Lung (tissue), 11 donors: ENCODE measurements at regions not wholly inside any gene's neighbourhood (a gene's known extent, or its start where the extent isn't known, plus 50 kb on each side); places are given as distances from the start of the nearest gene placed in this dataset.

Source experiments
- ATAC-seq: fragments of 200-7000 bp; cut with Tn5 transposase; one replicate; pipeline ENCODE4 v1.9.1; 2020; ENCODE audit warnings: moderate number of reproducible peaks; ENCODE audit not compliant: insufficient read depth, low FRiP score
- DNase-seq, 3 donors: peaks; one replicate each; pipeline ENCODE4 v3.0.0-alpha.2; 2013 to 2017
- H3K27ac ChIP-seq, 2 donors: one replicate each; pipeline ENCODE4 v1.5.1; 2013; ENCODE audit warnings: mild to moderate bottlenecking in 2 of 2, moderate library complexity in 2 of 2, control low read depth in 1 of 2, inconsistent platforms in 1 of 2, low read depth in 1 of 2, low read length in 1 of 2
- H3K27me3 ChIP-seq, 3 donors: one replicate each; pipeline ENCODE4 v1.5.1; 2013; ENCODE audit warnings: low read length in 2 of 3; ENCODE audit not compliant: control insufficient read depth in 3 of 3, insufficient read depth in 3 of 3
- H3K36me3 ChIP-seq, 4 donors: one replicate each; pipeline ENCODE4 v1.5.1; 2013; ENCODE audit warnings: low read length in 4 of 4, mild to moderate bottlenecking in 1 of 4, moderate library complexity in 1 of 4; ENCODE audit not compliant: control insufficient read depth in 4 of 4, insufficient read depth in 4 of 4
- H3K4me1 ChIP-seq, 5 donors: one replicate each; pipeline ENCODE4 v1.5.1; 2013; ENCODE audit warnings: low read length in 5 of 5, mild to moderate bottlenecking in 2 of 5, moderate library complexity in 1 of 5; ENCODE audit not compliant: control insufficient read depth in 5 of 5, insufficient read depth in 5 of 5
- H3K4me3 ChIP-seq: one replicate; pipeline ENCODE4 v1.5.1; 2013; ENCODE audit warnings: mild to moderate bottlenecking, control low read depth, moderate library complexity
- H3K9ac ChIP-seq, 2 donors: one replicate each; pipeline ENCODE4 v1.5.1; 2013; ENCODE audit warnings: low read length in 2 of 2, control low read depth in 1 of 2; ENCODE audit not compliant: insufficient read depth in 1 of 2
- H3K9me3 ChIP-seq, 4 donors: one replicate each; pipeline ENCODE4 v1.5.1; 2013; ENCODE audit warnings: low read length in 3 of 4, mild to moderate bottlenecking in 1 of 4, moderate library complexity in 1 of 4; ENCODE audit not compliant: control insufficient read depth in 4 of 4, insufficient read depth in 3 of 4
- WGBS, 2 donors: extraction: QIAGEN DNeasy Blood & Tissue Kit; methylation state at CpG; one replicate each; pipeline ENCODE4 v1.1.7; 2013; 5-methylcytosine and 5-hydroxymethylcytosine counted together
- TF ChIP-seq, protein P1 (sequence below): IDR thresholded peaks from 2 replicates; pipeline ENCODE4 v1.5.1; 2012; ENCODE audit warnings: mild to moderate bottlenecking; ENCODE audit errors: control extremely low read depth, extremely low read depth
- donor health status: control.
- donor health status: control.
- donor health status: Bipolar disorder and iron deficiency.
- donor health status: healthy.
- donor health status: DM: yes; HTN: yes; CAD: no.

- no peak overlapping the region for H3K9ac ChIP-seq
- no peak overlapping the region for H3K4me3 ChIP-seq
- peaks cover 0 to 16% (median 2%) of the 10 kb centered on the region in 3 donors for H3K27me3 ChIP-seq
- ATAC-seq (no peak), DNase-seq (no peak)
- H3K9me3 ChIP-seq = peaks cover 0 to 2% (median 0%) of the 10 kb centered on the region in 4 donors
- WGBS, 2 donors = 69 to 91% methylated on average over 1 of the region's 1 CpG
- H3K27ac ChIP-seq = no peak overlapping the region
- H3K4me1 ChIP-seq = no peaks in the 10 kb centered on the region
- H3K36me3 ChIP-seq = no peaks in the 10 kb centered on the region
- TF ChIP-seq, protein P1, sequence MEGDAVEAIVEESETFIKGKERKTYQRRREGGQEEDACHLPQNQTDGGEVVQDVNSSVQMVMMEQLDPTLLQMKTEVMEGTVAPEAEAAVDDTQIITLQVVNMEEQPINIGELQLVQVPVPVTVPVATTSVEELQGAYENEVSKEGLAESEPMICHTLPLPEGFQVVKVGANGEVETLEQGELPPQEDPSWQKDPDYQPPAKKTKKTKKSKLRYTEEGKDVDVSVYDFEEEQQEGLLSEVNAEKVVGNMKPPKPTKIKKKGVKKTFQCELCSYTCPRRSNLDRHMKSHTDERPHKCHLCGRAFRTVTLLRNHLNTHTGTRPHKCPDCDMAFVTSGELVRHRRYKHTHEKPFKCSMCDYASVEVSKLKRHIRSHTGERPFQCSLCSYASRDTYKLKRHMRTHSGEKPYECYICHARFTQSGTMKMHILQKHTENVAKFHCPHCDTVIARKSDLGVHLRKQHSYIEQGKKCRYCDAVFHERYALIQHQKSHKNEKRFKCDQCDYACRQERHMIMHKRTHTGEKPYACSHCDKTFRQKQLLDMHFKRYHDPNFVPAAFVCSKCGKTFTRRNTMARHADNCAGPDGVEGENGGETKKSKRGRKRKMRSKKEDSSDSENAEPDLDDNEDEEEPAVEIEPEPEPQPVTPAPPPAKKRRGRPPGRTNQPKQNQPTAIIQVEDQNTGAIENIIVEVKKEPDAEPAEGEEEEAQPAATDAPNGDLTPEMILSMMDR = no peak
These were observed 571.5 kb upstream of the AMOT start for GRCh38 chrX:113412106-113412505.

GRCh38 chrX:113408843-113409242 lies 568.2 kb upstream of the AMOT start:
- ATAC-seq = no peak
- H3K36me3 ChIP-seq = no peaks in the 10 kb centered on the region
- H3K9me3 ChIP-seq = peaks cover 0 to 3% (median 0%) of the 10 kb centered on the region in 4 donors
- 90 to 94% methylated on average over 3 of the region's 3 CpGs for WGBS, 2 donors
- H3K27ac ChIP-seq = no peak overlapping the region
- H3K9ac ChIP-seq = no peak overlapping the region
- TF ChIP-seq, protein P1 = no peak
- H3K4me3 ChIP-seq = no peak overlapping the region
- no peaks in the 10 kb centered on the region for H3K4me1 ChIP-seq
- DNase-seq = no peak
- H3K27me3 ChIP-seq = peaks cover 0 to 23% (median 0%) of the 10 kb centered on the region in 3 donors

GRCh38 chrX:113400193-113400704 lies 559.6 kb upstream of the AMOT start:
- ATAC-seq (no peak), DNase-seq (no peak)
- no peaks in the 10 kb centered on the region for H3K4me1 ChIP-seq
- peaks cover 0 to 25% (median 6%) of the 10 kb centered on the region in 3 donors for H3K27me3 ChIP-seq
- 53 to 96% methylated on average over 2 of the region's 2 CpGs for WGBS, 2 donors
- H3K9ac ChIP-seq = no peak overlapping the region
- H3K27ac ChIP-seq = no peak overlapping the region
- H3K36me3 ChIP-seq = no peaks in the 10 kb centered on the region
- H3K9me3 ChIP-seq = peaks cover 0 to 6% (median 0%) of the 10 kb centered on the region in 4 donors
- H3K4me3 ChIP-seq = no peak overlapping the region
- TF ChIP-seq, protein P1 = no peak
